Panc1 (cell line): ENCODE measurements at regions not wholly inside any gene's neighbourhood (a gene's known extent, or its start where the extent isn't known, plus 50 kb on each side); places are given as distances from the start of the nearest gene placed in this dataset.
"Not testable (repeated sequence)": the region's sequence is repeated elsewhere in the genome, so short reads cannot be mapped to it uniquely, and the experiment has no call there.

Source experiments
- ATAC-seq: fragments of 200-7000 bp; cut with Tn5 transposase; 2 replicates; pipeline ENCODE4 v1.9.1; 2020; ENCODE audit warnings: mild to moderate bottlenecking, moderate library complexity
- BruUV-seq: library from RNA; stranded (reverse); fragments of 400-500 nt; replicated peaks from 2 replicates; lab custom pipeline; 2021; lab: Mats Ljungman, UMichigan
- CTCF ChIA-PET: fragments of 300-600 bp; sonication (Branson Sonifier 250); formaldehyde crosslinking; loops from one replicate; lab custom pipeline; 2022; ENCODE audit warnings: antibody characterized with exemption; lab: Charles Lee
- POLR2A ChIA-PET: fragments of 300-600 bp; sonication (Branson Sonifier 250); formaldehyde crosslinking; loops from one replicate; lab custom pipeline; 2022; ENCODE audit warnings: antibody characterized with exemption; lab: Charles Lee
- DNase-seq: peaks from one replicate; pipeline ENCODE4 v3.0.0-alpha.2; 2010; ENCODE audit warnings: low read depth, low spot score
- H3K27ac ChIP-seq: 2 replicates; pipeline ENCODE4 v1.5.1; 2011; ENCODE audit warnings: mild to moderate bottlenecking, low read length, inconsistent platforms
- H3K27me3 ChIP-seq: fragments of 200-500 bp; sonication (Bioruptor generic); 2 replicates; pipeline ENCODE4 v1.6.0; 2014; ENCODE audit warnings: low read length, inconsistent platforms; ENCODE audit not compliant: control insufficient read depth, insufficient read depth
- H3K36me3 ChIP-seq: fragments of 200-500 bp; sonication (Bioruptor generic); 2 replicates; pipeline ENCODE4 v1.5.1; 2014; ENCODE audit warnings: inconsistent platforms, mild to moderate bottlenecking, low read length, moderate library complexity; ENCODE audit not compliant: control insufficient read depth, insufficient read depth
- H3K4me1 ChIP-seq: 2 replicates; pipeline ENCODE4 v1.5.1; 2011; ENCODE audit warnings: inconsistent platforms, mild to moderate bottlenecking, low read length, moderate library complexity; ENCODE audit not compliant: control insufficient read depth, insufficient read depth
- H3K4me3 ChIP-seq, 2 experiments: 2 replicates each; pipeline ENCODE4 v1.5.1; 2011 to 2012; ENCODE audit warnings: low read depth in 2 of 2, low read length in 2 of 2, mild to moderate bottlenecking in 2 of 2, inconsistent platforms in 1 of 2, moderate library complexity in 1 of 2
- H3K9me3 ChIP-seq: fragments of 200-500 bp; sonication (Bioruptor generic); 2 replicates; pipeline ENCODE4 v1.5.1; 2014; ENCODE audit warnings: low read depth, mild to moderate bottlenecking, inconsistent platforms, low read length, moderate library complexity; ENCODE audit not compliant: control insufficient read depth, insufficient read depth
- POLR2AphosphoS5 ChIP-seq: IDR thresholded peaks from 2 replicates; pipeline ENCODE4 v1.6.1; 2012; ENCODE audit warnings: mild to moderate bottlenecking, low read depth, low read length, moderate library complexity
- SIN3A ChIP-seq: IDR thresholded peaks from 2 replicates; pipeline ENCODE4 v1.6.1; 2012; ENCODE audit warnings: low read depth, mild to moderate bottlenecking, low read length, moderate library complexity, borderline replicate concordance; ENCODE audit not compliant: insufficient read depth
- TCF7L2 ChIP-seq: IDR thresholded peaks from 2 replicates; pipeline ENCODE4 v1.6.1; 2011; ENCODE audit warnings: mild to moderate bottlenecking, low read depth, low read length, inconsistent platforms
- in situ Hi-C: cut with HindIII; loops from 2 replicates; pipeline ENCODE4 v1.10.0; 2016; ENCODE audit warnings: low sequenced_read_pairs, low pct_unique_long_range_greater_than_20kb
- intact Hi-C: fragments of 100-400 bp; cut with micrococcal nuclease; formaldehyde crosslinking; loops from one replicate; pipeline ENCODE4 v1.10.0; 2022; ENCODE audit not compliant: unreplicated experiment
- TF ChIP-seq, protein P1 (sequence below), 2 experiments: IDR thresholded peaks; 2 replicates each; pipeline ENCODE4 v1.6.1; 2011 to 2012; ENCODE audit warnings: low read depth in 2 of 2, control low read depth in 1 of 2, low read length in 1 of 2, mild to moderate bottlenecking in 1 of 2, moderate library complexity in 1 of 2; ENCODE audit not compliant: insufficient read depth in 1 of 2
- TF ChIP-seq, protein P2 (sequence below): fragments of 450-650 bp; IDR thresholded peaks from 2 replicates; pipeline ENCODE4 v1.5.1; 2017; ENCODE audit warnings: mild to moderate bottlenecking

DNA sequence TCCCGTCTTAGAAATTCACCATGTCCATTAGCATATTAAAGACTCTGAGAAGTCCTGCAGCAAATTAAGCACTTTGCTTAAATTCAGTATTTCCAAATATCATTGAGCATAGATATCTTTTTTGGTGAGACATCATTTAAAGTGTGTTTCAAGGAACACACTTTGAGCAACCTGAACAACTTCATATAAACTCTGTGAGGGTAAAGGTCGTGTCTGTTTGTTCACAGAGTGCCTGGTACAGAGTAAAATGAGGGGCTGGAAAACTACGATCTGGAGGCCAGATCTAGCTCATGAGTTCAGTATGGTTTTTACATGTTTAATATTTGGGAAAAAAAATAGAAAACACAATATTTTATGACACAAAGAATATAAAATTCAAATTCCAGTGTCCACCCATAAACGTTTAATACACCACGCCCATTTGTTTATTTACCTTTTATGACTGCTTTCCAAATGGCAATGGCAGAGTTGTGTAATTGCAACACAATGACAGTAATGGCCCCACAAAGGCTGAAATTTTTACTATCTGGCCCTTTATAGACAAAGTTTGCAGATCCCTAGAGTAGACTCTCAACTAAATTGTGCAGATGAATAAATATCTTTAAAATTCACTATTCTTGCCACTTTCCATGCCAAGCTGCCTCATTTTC is 67.4 kb downstream of the SNTN start:
- no TSS peak for BruUV-seq
- in situ Hi-C loops, result no loop called here
- no peak for ATAC-seq
- no peak for DNase-seq
- intact Hi-C loops, result no loop called here
- no peak overlapping the region for H3K27ac ChIP-seq
- TF ChIP-seq SIN3A, result no peak
- TF ChIP-seq TCF7L2, result no peak
- TF ChIP-seq, protein P1, sequence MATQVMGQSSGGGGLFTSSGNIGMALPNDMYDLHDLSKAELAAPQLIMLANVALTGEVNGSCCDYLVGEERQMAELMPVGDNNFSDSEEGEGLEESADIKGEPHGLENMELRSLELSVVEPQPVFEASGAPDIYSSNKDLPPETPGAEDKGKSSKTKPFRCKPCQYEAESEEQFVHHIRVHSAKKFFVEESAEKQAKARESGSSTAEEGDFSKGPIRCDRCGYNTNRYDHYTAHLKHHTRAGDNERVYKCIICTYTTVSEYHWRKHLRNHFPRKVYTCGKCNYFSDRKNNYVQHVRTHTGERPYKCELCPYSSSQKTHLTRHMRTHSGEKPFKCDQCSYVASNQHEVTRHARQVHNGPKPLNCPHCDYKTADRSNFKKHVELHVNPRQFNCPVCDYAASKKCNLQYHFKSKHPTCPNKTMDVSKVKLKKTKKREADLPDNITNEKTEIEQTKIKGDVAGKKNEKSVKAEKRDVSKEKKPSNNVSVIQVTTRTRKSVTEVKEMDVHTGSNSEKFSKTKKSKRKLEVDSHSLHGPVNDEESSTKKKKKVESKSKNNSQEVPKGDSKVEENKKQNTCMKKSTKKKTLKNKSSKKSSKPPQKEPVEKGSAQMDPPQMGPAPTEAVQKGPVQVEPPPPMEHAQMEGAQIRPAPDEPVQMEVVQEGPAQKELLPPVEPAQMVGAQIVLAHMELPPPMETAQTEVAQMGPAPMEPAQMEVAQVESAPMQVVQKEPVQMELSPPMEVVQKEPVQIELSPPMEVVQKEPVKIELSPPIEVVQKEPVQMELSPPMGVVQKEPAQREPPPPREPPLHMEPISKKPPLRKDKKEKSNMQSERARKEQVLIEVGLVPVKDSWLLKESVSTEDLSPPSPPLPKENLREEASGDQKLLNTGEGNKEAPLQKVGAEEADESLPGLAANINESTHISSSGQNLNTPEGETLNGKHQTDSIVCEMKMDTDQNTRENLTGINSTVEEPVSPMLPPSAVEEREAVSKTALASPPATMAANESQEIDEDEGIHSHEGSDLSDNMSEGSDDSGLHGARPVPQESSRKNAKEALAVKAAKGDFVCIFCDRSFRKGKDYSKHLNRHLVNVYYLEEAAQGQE (IDR thresholded peaks at IDR 0.05; ENCODE audit: insufficient read depth in 1 of 2, low read depth in 2 of 2, low read length in 1 of 2), result no peak
- TF ChIP-seq POLR2AphosphoS5, result no peak
- TF ChIP-seq, protein P2, sequence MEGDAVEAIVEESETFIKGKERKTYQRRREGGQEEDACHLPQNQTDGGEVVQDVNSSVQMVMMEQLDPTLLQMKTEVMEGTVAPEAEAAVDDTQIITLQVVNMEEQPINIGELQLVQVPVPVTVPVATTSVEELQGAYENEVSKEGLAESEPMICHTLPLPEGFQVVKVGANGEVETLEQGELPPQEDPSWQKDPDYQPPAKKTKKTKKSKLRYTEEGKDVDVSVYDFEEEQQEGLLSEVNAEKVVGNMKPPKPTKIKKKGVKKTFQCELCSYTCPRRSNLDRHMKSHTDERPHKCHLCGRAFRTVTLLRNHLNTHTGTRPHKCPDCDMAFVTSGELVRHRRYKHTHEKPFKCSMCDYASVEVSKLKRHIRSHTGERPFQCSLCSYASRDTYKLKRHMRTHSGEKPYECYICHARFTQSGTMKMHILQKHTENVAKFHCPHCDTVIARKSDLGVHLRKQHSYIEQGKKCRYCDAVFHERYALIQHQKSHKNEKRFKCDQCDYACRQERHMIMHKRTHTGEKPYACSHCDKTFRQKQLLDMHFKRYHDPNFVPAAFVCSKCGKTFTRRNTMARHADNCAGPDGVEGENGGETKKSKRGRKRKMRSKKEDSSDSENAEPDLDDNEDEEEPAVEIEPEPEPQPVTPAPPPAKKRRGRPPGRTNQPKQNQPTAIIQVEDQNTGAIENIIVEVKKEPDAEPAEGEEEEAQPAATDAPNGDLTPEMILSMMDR, result no peak
- no peaks in the 10 kb centered on the region for H3K4me1 ChIP-seq
- H3K36me3 ChIP-seq, result no peaks in the 10 kb centered on the region
- ChIA-PET CTCF (no interaction called here), POLR2A (no interaction called here)
- no peak overlapping the region for H3K4me3 ChIP-seq
- H3K9me3 ChIP-seq, result no peaks in the 10 kb centered on the region
- no peaks in the 10 kb centered on the region for H3K27me3 ChIP-seq

DNA sequence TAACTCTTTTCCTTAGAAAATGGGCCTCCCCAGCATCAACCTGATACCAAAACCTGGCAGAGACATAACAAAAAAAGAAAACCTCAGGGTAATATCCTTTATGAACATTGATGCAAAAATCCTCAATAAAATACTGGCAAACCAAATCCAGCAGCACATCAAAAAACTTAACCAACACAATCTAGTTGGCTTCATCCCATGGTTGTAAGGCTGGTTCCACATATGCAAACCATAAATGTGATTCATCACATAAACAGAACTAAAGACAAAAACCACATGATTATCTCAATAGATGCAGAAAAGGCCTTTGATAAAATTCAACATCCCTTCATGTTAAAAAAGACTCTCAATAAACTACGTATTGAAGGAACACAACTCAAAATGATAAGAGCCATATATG is 68.5 kb downstream of the SNTN start:
- H3K27me3 ChIP-seq, intact Hi-C loops, H3K4me3 ChIP-seq, H3K36me3 ChIP-seq, H3K9me3 ChIP-seq, H3K4me1 ChIP-seq, CTCF ChIA-PET, ATAC-seq, H3K27ac ChIP-seq, POLR2A ChIA-PET, DNase-seq, in situ Hi-C loops, BruUV-seq: not testable (repeated sequence)

DNA sequence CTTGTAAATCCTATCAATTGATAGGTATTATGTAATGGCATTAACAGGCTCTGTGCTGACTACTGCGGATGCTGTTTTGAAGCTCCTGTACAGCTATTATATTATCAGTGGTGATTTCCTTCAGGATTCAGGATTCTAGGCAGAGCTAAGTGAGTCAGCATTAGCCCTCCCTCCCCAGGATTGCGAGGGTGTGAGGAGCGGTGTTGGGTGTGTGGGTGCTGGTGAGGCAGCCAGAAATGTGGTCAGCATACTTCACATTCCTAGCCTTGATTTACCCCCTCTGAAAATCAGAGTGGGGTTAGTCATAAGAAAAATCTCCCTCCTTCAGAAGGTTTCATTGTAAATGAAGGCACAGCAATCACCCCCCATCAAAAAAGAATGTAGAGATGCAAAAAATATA is 72.5 kb downstream of the SNTN start:
- Histone ChIP-seq H3K4me1 (no peaks in the 10 kb centered on the region), H3K27me3 (no peaks in the 10 kb centered on the region), H3K27ac (no peak overlapping the region), H3K9me3 (no peaks in the 10 kb centered on the region), H3K4me3 (no peak overlapping the region), H3K36me3 (no peaks in the 10 kb centered on the region)
- intact Hi-C loops (no loop called here), in situ Hi-C loops (no loop called here)
- ChIA-PET CTCF (no interaction called here), POLR2A (no interaction called here)
- ATAC-seq (no peak), DNase-seq (no peak)
- no TSS peak for BruUV-seq
- no peak for TF ChIP-seq TCF7L2
- TF ChIP-seq, protein P2, result no peak
